ENCODE measurements at regions not wholly inside any gene's neighbourhood (a gene's known extent, or its start where the extent isn't known, plus 50 kb on each side); places are given as distances from the start of the nearest gene placed in this dataset.

DNA sequence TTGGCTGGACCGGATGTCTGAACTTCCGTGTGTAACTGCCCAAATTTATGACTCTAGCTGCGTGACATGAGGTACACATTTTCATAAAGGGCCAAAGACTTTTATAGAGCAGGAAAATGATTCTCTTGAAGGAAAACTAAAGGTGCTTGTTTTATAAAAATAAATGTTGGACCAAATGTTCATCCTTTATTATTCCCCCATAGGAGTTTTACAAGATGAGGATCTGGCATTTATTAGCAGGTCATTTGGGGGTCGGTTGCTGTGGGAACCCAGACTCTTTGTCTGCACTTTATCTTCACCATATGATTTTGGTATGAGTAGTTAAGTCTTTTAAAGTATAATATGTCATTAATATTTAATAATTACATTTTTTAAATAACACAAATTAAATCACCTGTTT lies 571.2 kb downstream of the EFNA5 start:
- Histone ChIP-seq H3K79me2 (ENCODE audit: control insufficient read depth, insufficient read depth, low read length) (no peaks in the 10 kb centered on the region), H3K4me3 (ENCODE audit: low read length) (no peak overlapping the region), H3K9ac (ENCODE audit: low read length) (no peak overlapping the region), H3K27me3 (ENCODE audit: insufficient read depth, low read length, poor library complexity) (no peaks in the 10 kb centered on the region), H3K18ac (ENCODE audit: low read length) (no peak overlapping the region), H3K79me1 (ENCODE audit: low read length) (no peaks in the 10 kb centered on the region), H3K23ac (ENCODE audit: low read length) (no peak overlapping the region), H4K8ac (ENCODE audit: low read depth, low read length) (no peak overlapping the region), H3K4ac (ENCODE audit: low read depth, low read length) (no peak overlapping the region), H3K4me2 (ENCODE audit: low read length) (no peak overlapping the region), H2BK5ac (ENCODE audit: low read length) (no peak overlapping the region), H3K4me1 (ENCODE audit: control insufficient read depth, low read depth, low read length) (no peaks in the 10 kb centered on the region), H3K56ac (ENCODE audit: low read length) (no peak overlapping the region), H4K5ac (ENCODE audit: low read length) (no peak overlapping the region), H2BK120ac (ENCODE audit: low read depth, low read length) (no peak overlapping the region), H3K36me3 (ENCODE audit: control insufficient read depth, insufficient read depth, low read length) (no peaks in the 10 kb centered on the region), H3K27ac (ENCODE audit: low read depth, low read length) (no peak overlapping the region), H2AK5ac (ENCODE audit: low read length) (no peak overlapping the region), H2BK15ac (replicated peaks; ENCODE audit: low read depth) (no peak overlapping the region)
- no peak for DNase-seq
- no CpG with 5 or more reads among the region's 4 CpGs for WGBS (ENCODE audit: extremely low coverage, insufficient coverage, low lambda C conversion rate)

DNA sequence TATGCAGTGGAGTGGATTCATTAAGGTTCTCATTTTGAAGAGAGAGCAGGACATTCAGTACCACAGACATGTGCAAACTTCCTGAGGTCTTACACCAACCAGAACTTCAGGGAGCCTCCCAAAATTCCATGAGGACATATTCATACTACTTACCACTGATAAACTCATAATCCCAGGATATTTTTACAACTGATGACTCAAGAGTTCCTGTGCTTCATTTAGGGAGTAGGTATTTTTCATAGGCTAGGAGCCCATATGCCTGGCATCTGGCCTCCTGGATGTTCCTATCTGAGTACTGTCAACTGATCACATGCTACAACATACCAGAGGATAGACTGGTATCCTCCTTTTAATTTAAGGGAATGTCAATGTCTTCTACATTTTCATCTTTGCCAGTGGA lies 578.0 kb downstream of the EFNA5 start:
- Histone ChIP-seq H4K8ac (ENCODE audit: low read depth, low read length) (no peak overlapping the region), H3K27ac (ENCODE audit: low read depth, low read length) (no peak overlapping the region), H3K79me1 (ENCODE audit: low read length) (no peaks in the 10 kb centered on the region), H3K9ac (ENCODE audit: low read length) (no peak overlapping the region), H3K56ac (ENCODE audit: low read length) (no peak overlapping the region), H3K4me2 (ENCODE audit: low read length) (no peak overlapping the region), H3K4me3 (ENCODE audit: low read length) (no peak overlapping the region), H3K4ac (ENCODE audit: low read depth, low read length) (no peak overlapping the region), H3K18ac (ENCODE audit: low read length) (no peak overlapping the region), H2BK5ac (ENCODE audit: low read length) (no peak overlapping the region), H3K36me3 (ENCODE audit: control insufficient read depth, insufficient read depth, low read length) (no peaks in the 10 kb centered on the region), H3K27me3 (ENCODE audit: insufficient read depth, low read length, poor library complexity) (no peaks in the 10 kb centered on the region), H2AK5ac (ENCODE audit: low read length) (no peak overlapping the region), H3K79me2 (ENCODE audit: control insufficient read depth, insufficient read depth, low read length) (no peaks in the 10 kb centered on the region), H3K4me1 (ENCODE audit: control insufficient read depth, low read depth, low read length) (no peaks in the 10 kb centered on the region), H4K5ac (ENCODE audit: low read length) (no peak overlapping the region), H2BK15ac (replicated peaks; ENCODE audit: low read depth) (no peak overlapping the region), H3K23ac (ENCODE audit: low read length) (no peak overlapping the region), H2BK120ac (ENCODE audit: low read depth, low read length) (no peak overlapping the region)
- no peak for DNase-seq

DNA sequence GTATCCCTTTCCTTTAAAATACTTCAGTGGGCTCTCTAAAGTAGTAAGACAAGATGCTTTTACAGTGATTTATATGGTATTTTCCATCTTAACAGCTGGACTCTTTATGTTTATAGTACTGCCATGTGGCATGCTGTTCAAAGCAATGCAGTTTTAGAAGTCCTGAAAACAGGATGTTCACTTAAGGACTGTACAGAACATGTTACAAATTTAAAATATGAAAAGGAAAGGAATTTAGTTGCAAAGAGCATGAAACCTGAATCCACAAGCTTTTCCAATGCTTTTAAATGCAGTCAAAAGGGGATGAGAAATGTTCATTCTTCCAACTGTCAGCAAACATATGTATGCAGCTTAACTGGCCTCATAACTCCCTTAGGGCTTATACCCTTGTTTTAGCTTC lies 580.2 kb downstream of the EFNA5 start:
- DNase-seq, result no peak
- H3K18ac ChIP-seq (ENCODE audit: low read length), result no peak overlapping the region
- H3K4me1 ChIP-seq (ENCODE audit: control insufficient read depth, low read depth, low read length), result no peaks in the 10 kb centered on the region
- no peaks in the 10 kb centered on the region for H3K79me1 ChIP-seq (ENCODE audit: low read length)
- H3K4ac ChIP-seq (ENCODE audit: low read depth, low read length), result no peak overlapping the region
- no peak overlapping the region for H3K23ac ChIP-seq (ENCODE audit: low read length)
- no peak overlapping the region for H2BK120ac ChIP-seq (ENCODE audit: low read depth, low read length)
- no peak overlapping the region for H2BK5ac ChIP-seq (ENCODE audit: low read length)
- no peak overlapping the region for H2BK15ac ChIP-seq (replicated peaks; ENCODE audit: low read depth)
- no peaks in the 10 kb centered on the region for H3K27me3 ChIP-seq (ENCODE audit: insufficient read depth, low read length, poor library complexity)
- H4K8ac ChIP-seq (ENCODE audit: low read depth, low read length), result no peak overlapping the region
- H4K5ac ChIP-seq (ENCODE audit: low read length), result no peak overlapping the region
- no peak overlapping the region for H3K9ac ChIP-seq (ENCODE audit: low read length)
- H3K27ac ChIP-seq (ENCODE audit: low read depth, low read length), result no peak overlapping the region
- H2AK5ac ChIP-seq (ENCODE audit: low read length), result no peak overlapping the region
- no peaks in the 10 kb centered on the region for H3K79me2 ChIP-seq (ENCODE audit: control insufficient read depth, insufficient read depth, low read length)
- no peak overlapping the region for H3K56ac ChIP-seq (ENCODE audit: low read length)
- H3K4me2 ChIP-seq (ENCODE audit: low read length), result no peak overlapping the region
- H3K4me3 ChIP-seq (ENCODE audit: low read length), result no peak overlapping the region
- H3K36me3 ChIP-seq (ENCODE audit: control insufficient read depth, insufficient read depth, low read length), result no peaks in the 10 kb centered on the region

DNA sequence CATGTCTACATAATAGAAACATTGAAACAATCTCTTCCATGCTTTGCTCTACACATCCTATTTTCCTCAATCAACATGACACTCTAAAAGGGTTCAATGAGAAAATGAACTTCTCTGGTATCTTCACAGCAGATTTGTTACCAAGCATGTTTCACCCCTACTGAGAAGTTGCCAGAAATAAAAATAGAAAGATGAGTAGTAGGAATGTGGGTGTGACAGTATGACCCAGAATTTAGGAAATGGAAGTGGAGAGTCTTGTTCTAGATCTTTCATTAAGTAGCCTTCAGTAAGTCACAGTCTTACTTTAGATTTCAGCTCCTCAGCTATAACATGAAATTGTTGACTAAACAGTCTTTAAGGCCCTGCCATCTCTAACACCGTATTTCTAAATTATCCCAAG lies 581.8 kb downstream of the EFNA5 start:
- H4K5ac ChIP-seq (ENCODE audit: low read length), result no peak overlapping the region
- no peaks in the 10 kb centered on the region for H3K4me1 ChIP-seq (ENCODE audit: control insufficient read depth, low read depth, low read length)
- DNase-seq, result no peak
- H2BK120ac ChIP-seq (ENCODE audit: low read depth, low read length), result no peak overlapping the region
- H3K27me3 ChIP-seq (ENCODE audit: insufficient read depth, low read length, poor library complexity), result no peaks in the 10 kb centered on the region
- H3K4me2 ChIP-seq (ENCODE audit: low read length), result no peak overlapping the region
- no peak overlapping the region for H2BK5ac ChIP-seq (ENCODE audit: low read length)
- no peak overlapping the region for H3K56ac ChIP-seq (ENCODE audit: low read length)
- H3K79me1 ChIP-seq (ENCODE audit: low read length), result no peaks in the 10 kb centered on the region
- WGBS (ENCODE audit: extremely low coverage, insufficient coverage, low lambda C conversion rate), result no CpG with 5 or more reads among the region's 1 CpG
- no peak overlapping the region for H3K4me3 ChIP-seq (ENCODE audit: low read length)
- no peak overlapping the region for H2AK5ac ChIP-seq (ENCODE audit: low read length)
- H3K27ac ChIP-seq (ENCODE audit: low read depth, low read length), result no peak overlapping the region
- no peak overlapping the region for H2BK15ac ChIP-seq (replicated peaks; ENCODE audit: low read depth)
- H3K23ac ChIP-seq (ENCODE audit: low read length), result no peak overlapping the region
- H4K8ac ChIP-seq (ENCODE audit: low read depth, low read length), result no peak overlapping the region
- H3K4ac ChIP-seq (ENCODE audit: low read depth, low read length), result no peak overlapping the region
- H3K79me2 ChIP-seq (ENCODE audit: control insufficient read depth, insufficient read depth, low read length), result no peaks in the 10 kb centered on the region
- H3K9ac ChIP-seq (ENCODE audit: low read length), result no peak overlapping the region
- H3K36me3 ChIP-seq (ENCODE audit: control insufficient read depth, insufficient read depth, low read length), result no peaks in the 10 kb centered on the region
- H3K18ac ChIP-seq (ENCODE audit: low read length), result no peak overlapping the region

DNA sequence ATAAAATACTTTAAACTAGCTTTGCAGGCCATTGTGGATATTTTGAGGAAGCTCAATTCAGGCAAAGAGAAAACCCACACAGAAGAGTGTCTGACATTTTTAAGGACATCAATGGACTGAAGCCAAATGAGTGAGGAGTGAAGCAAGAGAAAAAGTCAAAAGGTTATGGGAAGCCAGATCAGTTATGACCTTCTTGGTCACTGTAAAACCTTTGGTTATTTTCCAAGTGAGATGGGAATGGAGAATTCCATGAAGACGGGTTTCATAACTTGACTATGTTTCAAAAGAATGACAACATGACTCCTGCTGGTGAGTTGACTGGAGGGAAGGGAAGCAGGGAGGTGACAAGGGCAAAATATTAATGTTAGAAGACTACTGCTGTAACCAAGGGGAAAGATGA lies 585.2 kb downstream of the EFNA5 start:
- Histone ChIP-seq H3K9ac (ENCODE audit: low read length) (no peak overlapping the region), H3K23ac (ENCODE audit: low read length) (no peak overlapping the region), H3K4me2 (ENCODE audit: low read length) (no peak overlapping the region), H2BK5ac (ENCODE audit: low read length) (no peak overlapping the region), H2AK5ac (ENCODE audit: low read length) (no peak overlapping the region), H3K27ac (ENCODE audit: low read depth, low read length) (no peak overlapping the region), H3K36me3 (ENCODE audit: control insufficient read depth, insufficient read depth, low read length) (no peaks in the 10 kb centered on the region), H3K56ac (ENCODE audit: low read length) (no peak overlapping the region), H3K4ac (ENCODE audit: low read depth, low read length) (no peak overlapping the region), H2BK120ac (ENCODE audit: low read depth, low read length) (no peak overlapping the region), H3K4me3 (ENCODE audit: low read length) (no peak overlapping the region), H3K79me2 (ENCODE audit: control insufficient read depth, insufficient read depth, low read length) (no peaks in the 10 kb centered on the region), H2BK15ac (replicated peaks; ENCODE audit: low read depth) (no peak overlapping the region), H4K5ac (ENCODE audit: low read length) (no peak overlapping the region), H4K8ac (ENCODE audit: low read depth, low read length) (no peak overlapping the region), H3K27me3 (ENCODE audit: insufficient read depth, low read length, poor library complexity) (no peaks in the 10 kb centered on the region), H3K18ac (ENCODE audit: low read length) (no peak overlapping the region), H3K4me1 (ENCODE audit: control insufficient read depth, low read depth, low read length) (no peaks in the 10 kb centered on the region), H3K79me1 (ENCODE audit: low read length) (no peaks in the 10 kb centered on the region)
- WGBS (ENCODE audit: extremely low coverage, insufficient coverage, low lambda C conversion rate), result no CpG with 5 or more reads among the region's 1 CpG
- DNase-seq, result no peak

DNA sequence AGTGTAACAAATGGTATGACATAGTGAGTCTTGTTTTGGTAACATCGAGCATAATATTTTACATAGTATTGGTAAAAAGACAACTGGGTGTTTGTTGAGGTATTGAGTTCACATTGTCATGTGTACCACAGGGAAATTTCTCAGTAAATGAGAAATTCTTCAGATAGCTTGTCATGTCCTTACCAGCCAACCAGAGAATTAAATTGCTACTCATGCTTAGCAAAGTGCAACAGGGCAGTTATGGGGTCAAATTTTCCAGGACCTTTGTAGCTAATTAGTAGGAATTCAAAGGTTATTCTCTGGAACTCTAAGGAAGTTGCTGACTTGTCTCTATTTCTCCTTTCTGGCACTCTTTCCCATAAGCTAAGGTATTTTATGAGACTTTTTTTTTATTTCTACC lies 595.7 kb downstream of the EFNA5 start:
- H3K4me1 ChIP-seq (ENCODE audit: control insufficient read depth, low read depth, low read length), result no peaks in the 10 kb centered on the region
- WGBS (ENCODE audit: extremely low coverage, insufficient coverage, low lambda C conversion rate), result no CpG with 5 or more reads among the region's 1 CpG

More for the DNA sequence above, 595.7 kb downstream of the EFNA5 start:
- H3K9ac ChIP-seq (ENCODE audit: low read length), result no peak overlapping the region
- no peak overlapping the region for H2BK5ac ChIP-seq (ENCODE audit: low read length)
- H3K4me2 ChIP-seq (ENCODE audit: low read length), result no peak overlapping the region
- no peak overlapping the region for H3K18ac ChIP-seq (ENCODE audit: low read length)
- H2BK15ac ChIP-seq (replicated peaks; ENCODE audit: low read depth), result no peak overlapping the region
- H3K27ac ChIP-seq (ENCODE audit: low read depth, low read length), result no peak overlapping the region
- no peak overlapping the region for H4K8ac ChIP-seq (ENCODE audit: low read depth, low read length)
- no peak for DNase-seq
- no peak overlapping the region for H4K5ac ChIP-seq (ENCODE audit: low read length)
- no peak overlapping the region for H3K23ac ChIP-seq (ENCODE audit: low read length)
- no peaks in the 10 kb centered on the region for H3K79me1 ChIP-seq (ENCODE audit: low read length)
- H2AK5ac ChIP-seq (ENCODE audit: low read length), result no peak overlapping the region
- no peaks in the 10 kb centered on the region for H3K36me3 ChIP-seq (ENCODE audit: control insufficient read depth, insufficient read depth, low read length)
- H3K79me2 ChIP-seq (ENCODE audit: control insufficient read depth, insufficient read depth, low read length), result no peaks in the 10 kb centered on the region
- H3K4me3 ChIP-seq (ENCODE audit: low read length), result no peak overlapping the region
- H3K27me3 ChIP-seq (ENCODE audit: insufficient read depth, low read length, poor library complexity), result no peaks in the 10 kb centered on the region
- no peak overlapping the region for H3K56ac ChIP-seq (ENCODE audit: low read length)
- no peak overlapping the region for H2BK120ac ChIP-seq (ENCODE audit: low read depth, low read length)
- H3K4ac ChIP-seq (ENCODE audit: low read depth, low read length), result no peak overlapping the region
